Bronchial epithelial cell (primary cell): ENCODE measurements at regions not wholly inside any gene's neighbourhood (a gene's known extent, or its start where the extent isn't known, plus 50 kb on each side); places are given as distances from the start of the nearest gene placed in this dataset.

Experiments
- DNase-seq: peaks from one replicate; pipeline ENCODE4 v3.0.0-alpha.2; 2010; ENCODE audit warnings: low read depth
- FAIRE-seq: peaks from 2 replicates; lab custom pipeline; 2011; peaks lifted over from hg19 to GRCh38; lab: Jason Lieb, UNC
- H3K27me3 ChIP-seq: 2 replicates; pipeline ENCODE4 v1.5.1; 2011; ENCODE audit warnings: low read length; ENCODE audit not compliant: control insufficient read depth, insufficient read depth
- H3K36me3 ChIP-seq: 2 replicates; pipeline ENCODE4 v1.5.1; 2011; ENCODE audit warnings: low read length; ENCODE audit not compliant: control insufficient read depth, insufficient read depth
- H3K4me3 ChIP-seq: 2 replicates; pipeline ENCODE4 v1.5.1; 2011; ENCODE audit warnings: mild to moderate bottlenecking, low read depth, low read length, control low read depth
- CTCF ChIP-seq: IDR thresholded peaks from 2 replicates; pipeline ENCODE4 v1.5.1; 2011; ENCODE audit warnings: mild to moderate bottlenecking, moderate library complexity, low read length, control low read depth, inconsistent platforms; ENCODE audit not compliant: insufficient read depth, severe bottlenecking

- DNase-seq, result no peak
- Histone ChIP-seq H3K4me3 (no peak overlapping the region), H3K36me3 (no peaks in the 10 kb centered on the region), H3K27me3 (no peaks in the 10 kb centered on the region)
- no peak for TF ChIP-seq CTCF
- FAIRE-seq, result peak; percentile 40
Observed at GRCh38 chr6:10099529-10100140, 315.2 kb downstream of the TFAP2A start.

GRCh38 chr6:10098756-10099528, 315.9 kb downstream of the TFAP2A start:
- DNase-seq, result no peak
- TF ChIP-seq CTCF, result no peak
- FAIRE-seq, result no peak
- Histone ChIP-seq H3K36me3 (no peaks in the 10 kb centered on the region), H3K27me3 (no peaks in the 10 kb centered on the region), H3K4me3 (no peak overlapping the region)

GRCh38 chr6:10093282-10093681, 321.6 kb downstream of the TFAP2A start:
- DNase-seq (no peak), FAIRE-seq (no peak)
- TF ChIP-seq CTCF, result no peak
- H3K4me3 ChIP-seq, result no peak overlapping the region
- no peaks in the 10 kb centered on the region for H3K27me3 ChIP-seq
- H3K36me3 ChIP-seq, result no peaks in the 10 kb centered on the region

DNA sequence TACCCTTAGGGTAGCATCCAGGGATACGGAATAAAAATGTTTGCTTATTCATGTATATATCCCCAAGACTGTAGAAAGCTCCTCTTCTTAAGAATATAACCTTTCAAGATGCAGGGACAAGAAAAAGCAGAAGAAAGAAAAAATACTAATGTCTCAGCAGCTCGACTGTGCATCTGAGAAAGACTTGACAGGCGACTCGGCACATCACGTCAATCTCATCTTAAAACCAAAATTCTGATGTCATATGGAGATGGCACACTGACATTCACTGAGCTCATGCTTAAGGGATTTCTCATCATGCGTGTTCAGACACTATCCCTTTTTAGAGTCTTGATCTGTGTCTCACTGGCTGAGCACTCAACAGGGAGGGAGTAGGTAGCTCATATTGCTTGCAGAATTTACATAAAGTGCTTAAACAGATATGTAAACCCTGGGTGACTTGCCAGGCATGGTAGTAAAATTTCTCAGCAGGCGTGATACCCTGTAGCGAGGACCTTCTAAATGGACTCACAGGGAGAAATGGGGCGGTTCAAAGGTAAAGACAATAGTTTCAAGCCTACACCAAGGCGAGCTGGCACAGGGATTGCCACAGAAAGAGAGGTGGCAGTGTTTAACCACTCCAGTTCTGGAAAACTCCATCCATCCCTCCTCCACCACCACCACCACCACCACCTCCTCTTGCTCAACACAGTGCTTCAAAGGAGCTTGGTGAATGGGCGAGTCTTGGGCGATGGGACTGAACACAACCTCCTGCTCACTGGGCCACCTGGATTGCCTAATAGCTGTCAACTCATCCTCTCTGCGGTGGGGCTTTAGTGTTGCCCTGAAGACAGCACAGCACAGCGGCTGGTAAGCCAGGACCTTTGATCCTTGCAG, 330.5 kb downstream of the TFAP2A start:
- Histone ChIP-seq H3K27me3 (no peaks in the 10 kb centered on the region), H3K4me3 (no peak overlapping the region), H3K36me3 (no peaks in the 10 kb centered on the region)
- peak; percentile 65 for TF ChIP-seq CTCF
- peak; percentile 87 for DNase-seq
- FAIRE-seq, result peak; percentile 96

GRCh38 chr6:10082385-10082784, 332.5 kb downstream of the TFAP2A start:
- TF ChIP-seq CTCF, result no peak
- H3K27me3 ChIP-seq, result no peaks in the 10 kb centered on the region
- DNase-seq (peak; percentile 86), FAIRE-seq (no peak)
- H3K4me3 ChIP-seq, result no peak overlapping the region
- no peaks in the 10 kb centered on the region for H3K36me3 ChIP-seq
